Hepatic stellate cell (primary cell): ENCODE measurements at regions not wholly inside any gene's neighbourhood (a gene's known extent, or its start where the extent isn't known, plus 50 kb on each side); places are given as distances from the start of the nearest gene placed in this dataset.

ENCODE experiments used
- DNase-seq: peaks from one replicate; pipeline ENCODE4 v3.0.0; 2011; ENCODE audit warnings: low spot score

DNA sequence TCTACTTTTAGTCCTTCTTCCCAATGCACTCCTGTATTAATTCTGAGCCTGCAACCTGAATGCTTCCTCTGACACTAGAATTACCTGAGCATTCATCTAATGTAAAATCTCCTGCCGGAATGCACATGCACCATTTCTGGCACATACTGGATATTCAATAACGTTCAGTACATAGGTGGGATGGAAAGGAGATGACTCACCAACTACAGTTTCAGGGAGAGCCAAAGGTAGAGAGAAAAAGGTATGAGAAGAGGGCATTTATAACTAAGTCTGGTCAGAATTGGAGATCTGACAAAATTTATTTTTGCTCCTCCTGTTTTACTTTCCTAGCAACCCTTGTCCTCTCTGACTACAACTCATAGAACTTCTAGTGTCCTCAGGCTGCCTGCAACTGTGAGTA is 1954.1 kb upstream of the CELF4 start:
- DNase-seq, result no peak

DNA sequence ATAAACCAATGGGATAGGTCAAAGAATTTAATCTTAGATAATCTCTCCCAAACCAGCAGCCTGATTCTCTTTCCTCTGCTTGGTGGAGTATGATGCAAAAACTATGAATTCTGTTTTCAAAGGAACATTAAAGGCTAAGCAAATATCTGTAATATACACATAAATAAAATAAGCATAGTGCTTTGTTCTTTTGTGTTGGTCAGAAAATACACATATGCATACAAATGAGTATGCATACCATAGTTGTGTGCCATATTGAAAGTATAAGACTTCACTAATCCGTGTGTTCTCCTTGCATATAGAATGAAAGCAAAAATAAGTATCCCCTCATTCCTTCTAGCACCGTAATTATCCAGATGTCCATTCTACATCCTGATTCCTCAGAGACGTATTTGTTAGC is 1949.7 kb upstream of the CELF4 start:
- no peak for DNase-seq

GRCh38 chr18:39513186-39513585 is 1947.6 kb upstream of the CELF4 start:
- no peak for DNase-seq

DNA sequence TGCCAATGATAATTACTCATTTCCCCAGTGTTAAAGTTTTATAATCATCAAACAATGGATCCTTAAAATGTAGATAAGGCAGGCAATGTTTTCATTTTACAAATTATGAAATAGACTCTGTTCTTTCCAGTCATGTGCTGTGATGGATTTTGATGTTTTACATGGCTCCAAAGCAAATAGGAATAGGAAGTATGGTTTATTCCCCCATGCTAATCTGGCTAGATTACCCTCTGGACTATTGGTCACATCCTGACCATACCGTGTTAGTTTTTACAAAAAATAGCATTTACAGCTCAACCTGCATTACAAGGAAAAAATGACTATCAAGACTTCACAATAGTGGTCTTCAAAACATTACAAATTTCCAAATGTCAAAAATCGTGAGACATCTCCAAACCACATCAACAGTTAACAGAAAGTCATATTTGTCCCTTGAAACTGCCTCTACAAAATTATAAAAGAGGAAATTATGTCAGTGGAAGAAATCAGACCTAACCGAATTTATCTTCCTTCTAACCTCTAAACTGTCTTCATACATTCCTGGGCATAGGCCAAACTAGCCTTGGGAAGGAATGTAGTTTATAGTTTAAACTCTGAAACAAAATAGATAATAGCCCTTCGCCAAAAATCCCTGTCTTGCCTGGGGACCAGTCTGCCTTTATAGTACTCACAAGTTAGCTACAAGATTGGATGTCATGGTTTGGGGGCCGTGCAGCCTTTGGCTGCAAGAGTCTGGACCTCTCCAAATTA is 1941.2 kb upstream of the CELF4 start:
- DNase-seq, result no peak

GRCh38 chr18:39500306-39500705 is 1934.7 kb upstream of the CELF4 start:
- DNase-seq, result no peak

- DNase-seq, result no peak
Measured at GRCh38 chr18:39497821-39498220, 1932.2 kb upstream of the CELF4 start.

- no peak for DNase-seq
Measured at GRCh38 chr18:39496986-39497385, 1931.4 kb upstream of the CELF4 start.

DNA sequence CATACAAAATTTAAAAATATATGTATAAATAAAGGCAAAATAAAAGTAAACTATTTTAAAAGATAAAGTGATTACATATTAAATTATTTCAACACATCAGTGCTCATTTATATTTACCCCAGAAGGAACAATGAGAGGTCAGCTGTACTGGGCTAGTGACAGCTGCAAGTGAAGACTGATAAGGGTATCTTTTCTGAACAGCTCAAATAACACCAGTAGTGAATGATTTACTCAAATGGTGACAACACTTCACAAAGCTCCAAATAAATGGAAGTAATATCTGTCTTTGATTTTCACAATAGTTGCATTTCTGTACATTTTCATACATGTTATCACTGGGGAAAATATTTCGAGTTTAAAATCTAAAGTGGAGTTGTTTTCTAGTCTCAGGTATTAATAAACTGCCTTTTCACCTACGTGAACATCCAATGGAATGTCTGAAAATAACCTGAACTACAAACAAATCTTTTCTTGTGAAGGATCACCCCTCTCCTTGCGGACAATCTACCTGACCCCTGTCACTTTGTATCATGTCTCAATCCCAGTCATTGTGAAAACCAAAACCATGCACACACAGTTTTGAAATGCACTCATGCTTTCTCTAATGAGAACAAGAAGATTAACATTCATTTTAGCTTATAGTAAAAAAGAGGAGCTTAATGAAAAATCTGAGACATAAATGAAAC is 1928.8 kb upstream of the CELF4 start:
- DNase-seq, result no peak

- no peak for DNase-seq
Measured at GRCh38 chr18:39491408-39491807, 1925.8 kb upstream of the CELF4 start.

DNA sequence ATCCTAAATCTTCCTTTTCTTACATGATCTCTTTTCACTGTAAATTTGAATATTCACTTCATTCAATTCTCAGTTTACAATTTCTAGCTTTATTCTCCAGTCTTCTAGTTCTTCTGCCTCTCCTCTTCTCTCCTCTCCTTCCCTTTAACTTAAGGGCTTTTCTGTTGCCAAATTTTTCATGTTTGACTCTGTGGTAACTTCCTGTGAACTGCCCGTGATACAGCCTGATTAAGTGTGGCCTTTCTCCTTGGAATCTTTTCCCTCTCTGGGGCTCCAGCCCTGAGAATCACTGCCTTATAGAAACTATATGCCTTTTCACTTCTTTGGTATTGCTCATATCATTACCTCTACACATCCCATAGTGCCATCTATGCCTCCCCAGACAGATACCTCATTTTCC is 1923.8 kb upstream of the CELF4 start:
- no peak for DNase-seq

- no peak for DNase-seq
Measured at GRCh38 chr18:39487932-39488331, 1922.3 kb upstream of the CELF4 start.

GRCh38 chr18:39486268-39486667 is 1920.7 kb upstream of the CELF4 start:
- DNase-seq, result no peak

DNA sequence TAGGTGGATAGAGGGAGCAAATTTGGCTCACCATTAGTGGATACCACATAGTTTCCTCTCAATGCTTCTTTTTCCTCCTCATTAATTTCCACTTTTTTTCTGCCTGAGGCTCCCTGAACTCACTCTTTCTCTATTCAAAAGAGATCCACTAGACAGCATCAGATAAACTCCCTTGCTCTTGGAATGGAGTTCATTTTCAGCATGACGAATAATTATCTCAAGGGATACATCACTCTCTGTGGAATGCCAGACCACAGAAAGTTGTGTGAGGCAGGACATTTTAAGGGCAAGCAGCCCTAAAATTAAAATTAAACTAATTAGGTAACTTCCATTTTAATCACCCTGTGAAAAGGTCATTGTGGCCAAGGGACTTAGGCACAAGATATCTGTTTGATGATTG is 1920.1 kb upstream of the CELF4 start:
- DNase-seq, result no peak

DNA sequence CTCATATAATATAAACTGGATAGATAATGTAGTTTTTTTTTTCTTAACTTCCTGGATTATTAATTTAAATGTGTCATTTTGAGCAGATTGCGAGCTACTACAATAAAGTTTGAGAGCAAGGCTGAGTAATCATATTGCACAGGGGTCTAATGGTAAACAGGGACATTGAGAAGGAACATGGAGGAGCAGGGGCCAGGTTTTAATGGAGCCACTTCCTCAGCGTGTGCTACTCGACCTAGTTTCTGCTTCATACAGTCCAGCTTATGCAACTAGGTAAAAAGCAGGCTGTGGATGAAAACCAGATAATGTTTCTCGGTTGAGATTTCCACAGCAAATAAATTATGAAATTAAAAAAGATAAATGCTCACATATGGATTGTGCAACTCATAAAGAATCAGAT is 1915.7 kb upstream of the CELF4 start:
- DNase-seq, result no peak

- DNase-seq, result no peak
Measured at GRCh38 chr18:39480494-39481195, 1915.0 kb upstream of the CELF4 start.

DNA sequence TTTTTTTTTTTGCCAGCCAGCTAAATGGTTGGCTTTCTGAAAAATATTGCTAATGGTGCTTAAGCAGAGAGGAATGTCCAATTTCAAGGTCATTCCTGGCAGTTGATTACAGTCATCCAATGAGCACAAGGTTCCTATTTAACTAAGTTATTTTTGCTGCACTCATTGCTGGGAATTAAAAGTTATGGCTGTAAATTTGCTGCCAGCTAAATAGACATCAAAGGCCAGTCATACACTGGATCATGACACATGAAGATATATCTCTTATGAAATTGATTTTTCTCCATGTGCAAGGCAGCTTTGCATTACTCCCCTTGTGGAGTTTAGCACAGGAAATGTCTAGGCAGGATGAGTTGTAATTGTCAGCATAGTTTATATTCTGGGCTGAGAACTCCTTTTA is 1898.4 kb upstream of the CELF4 start:
- no peak for DNase-seq

DNA sequence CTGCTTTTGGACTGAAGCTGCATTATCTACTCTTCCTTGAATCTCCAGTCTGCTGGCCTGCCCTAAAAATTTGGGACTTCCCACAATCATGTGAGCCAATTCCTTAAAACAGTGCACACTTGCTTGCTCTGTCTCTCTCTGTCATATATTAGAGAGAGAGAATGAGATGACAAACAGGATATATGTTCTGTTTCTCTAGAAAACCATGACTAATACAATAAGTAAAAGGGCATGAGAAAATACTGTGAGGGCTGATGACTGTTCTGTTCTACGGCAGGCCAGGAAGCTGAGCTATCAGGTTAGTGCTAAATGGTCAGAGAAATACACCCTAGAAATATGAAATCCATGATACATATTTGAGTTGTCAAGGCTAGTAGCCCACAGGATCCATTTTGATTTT is 1896.8 kb upstream of the CELF4 start:
- no peak for DNase-seq

DNA sequence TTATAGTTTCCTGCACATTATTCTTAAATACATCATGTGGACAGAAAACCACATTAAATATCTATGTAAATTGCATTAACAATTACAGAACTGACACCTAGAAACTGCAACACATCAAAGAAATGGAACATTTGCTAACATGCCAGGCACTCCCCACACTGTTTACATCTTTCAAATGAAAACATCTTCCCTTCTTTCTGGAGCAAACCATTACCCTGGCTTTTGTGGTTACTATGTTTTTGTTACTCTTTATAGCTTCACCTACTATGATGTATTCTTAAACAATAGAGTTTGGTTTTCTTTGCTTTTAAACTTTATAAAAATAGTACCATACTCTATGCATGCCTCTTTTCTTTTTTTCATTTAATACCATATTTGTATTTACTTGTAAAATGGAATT is 1894.5 kb upstream of the CELF4 start:
- no peak for DNase-seq

GRCh38 chr18:39455285-39455684 is 1889.7 kb upstream of the CELF4 start:
- DNase-seq, result no peak

DNA sequence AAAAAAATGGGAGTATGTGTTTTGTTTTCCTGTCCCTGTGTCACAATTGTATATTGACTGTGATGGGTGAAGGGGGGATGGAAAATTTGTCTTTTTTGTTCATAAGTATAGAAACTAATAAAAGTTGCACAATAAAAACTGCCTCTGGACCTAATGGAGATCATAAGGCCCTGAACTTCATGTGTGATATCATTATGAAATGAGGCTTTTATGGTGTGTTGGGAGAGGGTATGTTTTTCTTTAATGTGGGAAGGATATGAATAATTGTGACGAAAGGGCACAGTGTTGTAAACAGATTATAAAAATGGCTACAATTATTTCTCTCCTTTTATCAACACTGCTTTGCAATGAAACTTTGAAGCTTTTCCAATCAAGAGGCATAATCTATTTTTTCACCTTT is 1889.3 kb upstream of the CELF4 start:
- DNase-seq, result no peak

- no peak for DNase-seq
Measured at GRCh38 chr18:39453882-39454281, 1888.3 kb upstream of the CELF4 start.

DNA sequence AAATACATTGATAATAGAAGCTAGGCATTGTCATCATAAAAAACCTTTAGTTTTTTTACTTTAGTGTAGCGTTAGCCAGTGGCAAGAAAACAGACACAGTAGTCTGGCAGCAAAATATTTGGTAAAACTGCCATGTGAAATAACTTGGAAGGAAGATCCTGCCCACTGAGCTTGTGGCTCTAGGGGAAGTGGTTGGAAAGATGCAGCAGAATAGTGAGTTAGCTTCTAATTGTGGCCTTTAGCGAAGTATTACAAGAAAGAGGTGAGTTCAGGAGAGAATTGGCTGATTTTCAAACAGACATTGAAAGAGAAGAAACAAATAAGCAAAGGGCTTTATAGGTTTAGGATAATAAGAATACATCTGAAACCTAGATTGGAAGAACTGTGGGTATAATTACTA is 1887.8 kb upstream of the CELF4 start:
- no peak for DNase-seq

DNA sequence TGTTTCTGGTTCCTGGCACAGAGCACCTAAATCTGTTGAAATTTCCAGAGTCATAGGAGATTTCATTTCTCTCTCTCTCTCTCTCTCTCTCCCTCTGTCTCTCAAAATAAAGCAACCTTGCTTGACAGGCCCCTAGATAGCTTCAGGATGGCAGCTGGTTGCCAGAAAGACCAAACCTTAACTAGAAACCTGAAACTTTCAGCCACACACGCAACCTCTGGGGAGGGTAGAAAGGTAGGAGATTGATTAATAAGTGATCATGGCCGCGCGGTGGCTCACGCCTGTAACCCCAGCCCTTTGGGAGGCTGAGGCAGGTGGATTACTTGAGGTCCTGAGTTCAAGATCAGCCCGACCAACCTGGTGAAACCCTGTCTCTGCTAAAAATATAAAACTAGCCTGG is 1885.4 kb upstream of the CELF4 start:
- no peak for DNase-seq
